ENCODE measurements at regions not wholly inside any gene's neighbourhood (a gene's known extent, or its start where the extent isn't known, plus 50 kb on each side); places are given as distances from the start of the nearest gene placed in this dataset.

- WGBS, 2 experiments (ENCODE audit: extremely low coverage in 2 of 2, insufficient read length in 1 of 2), result no CpG with 5 or more reads among the region's 3 CpGs
- no TSS peak for BruUV-seq (replicated peaks)
- ChIA-PET CTCF (no interaction called here), POLR2A (ENCODE audit: unreplicated experiment) (no interaction called here)
- H4K20me1 ChIP-seq (ENCODE audit: insufficient read depth, low read length), result no peaks in the 10 kb centered on the region
- H3K23ac ChIP-seq (ENCODE audit: low read depth, low read length), result no peak overlapping the region
- no peak overlapping the region for H2AFZ ChIP-seq (replicated peaks; ENCODE audit: low read length, poor library complexity)
- no peak overlapping the region for H2AK9ac ChIP-seq (replicated peaks; ENCODE audit: low read depth, low read length, poor library complexity)
- no peak overlapping the region for H2BK15ac ChIP-seq (ENCODE audit: low read depth, low read length)
- no peaks in the 10 kb centered on the region for H3K9me3 ChIP-seq (ENCODE audit: control insufficient read depth, insufficient read depth, low read length)
- H4K91ac ChIP-seq (ENCODE audit: insufficient read depth, low read depth, low read length), result no peak overlapping the region
- no peaks in the 10 kb centered on the region; the same call in 1 of the 2 replicates for H3K27me3 ChIP-seq (ENCODE audit: control insufficient read depth, insufficient read depth, low read length)
- ATAC-seq (ENCODE audit: low read depth) (no peak), DNase-seq (no peak)
- H3K27ac ChIP-seq (ENCODE audit: insufficient read depth, low read length), result no peak overlapping the region
- no peak overlapping the region for H3K4me3 ChIP-seq (ENCODE audit: insufficient read depth, low read depth, low read length)
- in situ Hi-C loops (cut with MboI; ENCODE audit: low sequenced_read_pairs), result no loop called here
- no peak overlapping the region for H2BK5ac ChIP-seq (ENCODE audit: low read depth, low read length, poor library complexity, severe bottlenecking)
- H4K5ac ChIP-seq (ENCODE audit: low read depth, low read length), result no peak overlapping the region
- no peaks in the 10 kb centered on the region for H3K36me3 ChIP-seq (ENCODE audit: control insufficient read depth, insufficient read depth, low read length)
- no peak overlapping the region for H3K4me2 ChIP-seq (ENCODE audit: low read depth, low read length)
- dilution Hi-C loops (cut with HindIII; ENCODE audit: low sequenced_read_pairs, unreplicated experiment), result no loop called here
- H2BK120ac ChIP-seq (ENCODE audit: low read depth, low read length), result no peak overlapping the region
- no peaks in the 10 kb centered on the region for H3K4me1 ChIP-seq (ENCODE audit: control insufficient read depth, insufficient read depth, low read length)
- intact Hi-C loops (cut with micrococcal nuclease), result no loop called here
- H3K9ac ChIP-seq (ENCODE audit: low read depth, low read length), result no peak overlapping the region
- no peak overlapping the region for H2AK5ac ChIP-seq (ENCODE audit: low read depth, low read length)
- H4K8ac ChIP-seq (ENCODE audit: low read depth in 2 of 2, low read length in 2 of 2), result no peak overlapping the region
- TF ChIP-seq USF2 (IDR thresholded peaks at IDR 0.05; ENCODE audit: low read depth, low read length) (no peak), MXI1 (IDR thresholded peaks at IDR 0.05; ENCODE audit: borderline replicate concordance, low read depth, low read length) (no peak), POLR2A (IDR thresholded peaks at IDR 0.05; ENCODE audit: low read depth, low read length) (no peak), CTCF (conservative IDR thresholded peaks at IDR 0.05; ENCODE audit: low read depth, low read length) (no peak), RAD21 (IDR thresholded peaks at IDR 0.05; ENCODE audit: low read length) (no peak), FOS (IDR thresholded peaks at IDR 0.05; ENCODE audit: low read depth, low read length) (no peak), RCOR1 (IDR thresholded peaks at IDR 0.05; ENCODE audit: insufficient replicate concordance, low read length) (no peak), NFE2L2 (IDR thresholded peaks at IDR 0.05; ENCODE audit: low read depth, low read length) (no peak), CEBPB (IDR thresholded peaks at IDR 0.05; ENCODE audit: low read depth, low read length) (no peak), BHLHE40 (IDR thresholded peaks at IDR 0.05; ENCODE audit: low read depth, low read length) (no peak), MAZ (IDR thresholded peaks at IDR 0.05; ENCODE audit: borderline replicate concordance, low read depth, low read length) (no peak), RFX5 (IDR thresholded peaks at IDR 0.05; ENCODE audit: low read depth, low read length) (no peak), SMC3 (IDR thresholded peaks at IDR 0.05; ENCODE audit: low read depth, low read length) (no peak), MAFK (IDR thresholded peaks at IDR 0.05; ENCODE audit: low read depth, low read length) (no peak), ELK1 (IDR thresholded peaks at IDR 0.05; ENCODE audit: borderline replicate concordance, low read depth, low read length) (no peak), CHD1 (IDR thresholded peaks at IDR 0.05; ENCODE audit: low read depth, low read length) (no peak)
- no peaks in the 10 kb centered on the region for H3K79me1 ChIP-seq (ENCODE audit: low read depth in 1 of 2, low read length in 2 of 2)
- H3K18ac ChIP-seq (ENCODE audit: low read depth, low read length), result no peak overlapping the region
- H3K14ac ChIP-seq (replicated peaks; ENCODE audit: low read depth, low read length), result no peak overlapping the region
- H3K56ac ChIP-seq (ENCODE audit: extremely low read depth, insufficient read depth, low read length), result no peak overlapping the region
- H3K9me1 ChIP-seq (ENCODE audit: insufficient read depth, low read length), result no peaks in the 10 kb centered on the region
- H3K4ac ChIP-seq (ENCODE audit: low read depth, low read length), result no peak overlapping the region
- H2BK20ac ChIP-seq (ENCODE audit: low read depth, low read length), result no peak overlapping the region
These were observed 222.6 kb upstream of the CPHXL start for GRCh38 chr16:75948886-75949285.

Measured in IMR-90 (cell line).